IMR-90 (cell line): ENCODE measurements at regions not wholly inside any gene's neighbourhood (a gene's known extent, or its start where the extent isn't known, plus 50 kb on each side); places are given as distances from the start of the nearest gene placed in this dataset.

Experiments
- ATAC-seq: fragments of 200-7000 bp; cut with Tn5 transposase; 2 replicates; pipeline ENCODE4 v1.9.1; 2020; ENCODE audit warnings: low read depth, mild to moderate bottlenecking, moderate library complexity
- BruUV-seq: library from RNA; stranded (reverse); fragments of 400-500 nt; replicated peaks from 2 replicates; lab custom pipeline; 2021; lab: Mats Ljungman, UMichigan
- CTCF ChIA-PET: fragments of 300-600 bp; formaldehyde crosslinking; extraction: SDS; loops from one replicate; lab custom pipeline; 2021; ENCODE audit warnings: antibody characterized with exemption; lab: Yijun Ruan, JAX
- POLR2A ChIA-PET: fragments of 300-600 bp; sonication (Branson Sonifier 250); formaldehyde crosslinking; loops from one replicate; lab custom pipeline; 2022; ENCODE audit warnings: antibody characterized with exemption; ENCODE audit not compliant: unreplicated experiment; lab: Charles Lee
- DNase-seq: peaks from one replicate; pipeline ENCODE4 v3.0.0; 2013
- H2AFZ ChIP-seq: replicated peaks from 2 replicates; pipeline ENCODE3; 2013; ENCODE audit warnings: low read length, mild to moderate bottlenecking; ENCODE audit not compliant: poor library complexity
- H2AK5ac ChIP-seq: 2 replicates; pipeline ENCODE4 v1.6.1; 2013; ENCODE audit warnings: low read depth, low read length, inconsistent platforms
- H2AK9ac ChIP-seq: replicated peaks from 2 replicates; pipeline ENCODE3; 2013; ENCODE audit warnings: mild to moderate bottlenecking, low read depth, low read length, moderate library complexity; ENCODE audit not compliant: poor library complexity
- H2BK120ac ChIP-seq: 2 replicates; pipeline ENCODE4 v1.6.1; 2013; ENCODE audit warnings: low read depth, low read length, inconsistent platforms
- H2BK15ac ChIP-seq: 3 replicates; pipeline ENCODE4 v1.6.1; 2013; ENCODE audit warnings: low read depth, low read length, inconsistent platforms
- H2BK20ac ChIP-seq: 2 replicates; pipeline ENCODE4 v1.6.1; 2013; ENCODE audit warnings: low read depth, mild to moderate bottlenecking, inconsistent platforms, low read length, moderate library complexity
- H2BK5ac ChIP-seq: 2 replicates; pipeline ENCODE4 v1.6.1; 2013; ENCODE audit warnings: mild to moderate bottlenecking, low read depth, low read length, inconsistent platforms; ENCODE audit not compliant: poor library complexity, severe bottlenecking
- H3K14ac ChIP-seq: replicated peaks from 2 replicates; pipeline ENCODE4 v1.6.1; 2013; ENCODE audit warnings: low read depth, low read length, inconsistent platforms
- H3K18ac ChIP-seq: 2 replicates; pipeline ENCODE4 v1.6.1; 2013; ENCODE audit warnings: low read depth, low read length, control low read depth
- H3K23ac ChIP-seq: 2 replicates; pipeline ENCODE4 v1.6.1; 2013; ENCODE audit warnings: low read depth, low read length, inconsistent platforms
- H3K27ac ChIP-seq: 2 replicates; pipeline ENCODE4 v1.5.1; 2013; ENCODE audit warnings: mild to moderate bottlenecking, control low read depth, low read length; ENCODE audit not compliant: insufficient read depth
- H3K27me3 ChIP-seq: 2 replicates; pipeline ENCODE4 v1.6.1; 2013; ENCODE audit warnings: low read length; ENCODE audit not compliant: control insufficient read depth, insufficient read depth
- H3K36me3 ChIP-seq: 2 replicates; pipeline ENCODE4 v1.6.1; 2013; ENCODE audit warnings: low read length, mixed read lengths; ENCODE audit not compliant: control insufficient read depth, insufficient read depth
- H3K4ac ChIP-seq: 2 replicates; pipeline ENCODE4 v1.6.1; 2013; ENCODE audit warnings: low read depth, low read length, inconsistent platforms
- H3K4me1 ChIP-seq: 2 replicates; pipeline ENCODE4 v1.6.1; 2013; ENCODE audit warnings: low read length, mixed read lengths; ENCODE audit not compliant: control insufficient read depth, insufficient read depth
- H3K4me2 ChIP-seq: 2 replicates; pipeline ENCODE4 v1.6.1; 2013; ENCODE audit warnings: low read depth, mild to moderate bottlenecking, control low read depth, low read length, moderate library complexity
- H3K4me3 ChIP-seq: 2 replicates; pipeline ENCODE4 v1.5.1; 2013; ENCODE audit warnings: low read depth, mild to moderate bottlenecking, control low read depth, low read length, moderate library complexity; ENCODE audit not compliant: insufficient read depth
- H3K56ac ChIP-seq: 2 replicates; pipeline ENCODE4 v1.6.1; 2013; ENCODE audit warnings: low read length, inconsistent platforms; ENCODE audit not compliant: insufficient read depth; ENCODE audit errors: extremely low read depth
- H3K79me1 ChIP-seq, 2 experiments: 2 replicates each; pipeline ENCODE4 v1.6.1; 2013; ENCODE audit warnings: low read length in 2 of 2, inconsistent platforms in 1 of 2, low read depth in 1 of 2
- H3K9ac ChIP-seq: 2 replicates; pipeline ENCODE4 v1.6.1; 2013; ENCODE audit warnings: low read depth, low read length, control low read depth
- H3K9me1 ChIP-seq: 2 replicates; pipeline ENCODE4 v1.6.1; 2013; ENCODE audit warnings: low read length, inconsistent platforms; ENCODE audit not compliant: insufficient read depth
- H3K9me3 ChIP-seq: 2 replicates; pipeline ENCODE4 v1.6.1; 2013; ENCODE audit warnings: low read length; ENCODE audit not compliant: control insufficient read depth, insufficient read depth
- H4K20me1 ChIP-seq: 2 replicates; pipeline ENCODE4 v1.6.1; 2013; ENCODE audit warnings: low read length, inconsistent platforms; ENCODE audit not compliant: insufficient read depth
- H4K5ac ChIP-seq: 2 replicates; pipeline ENCODE4 v1.6.1; 2013; ENCODE audit warnings: mild to moderate bottlenecking, low read depth, low read length, control low read depth
- H4K8ac ChIP-seq, 2 experiments: 2 replicates each; pipeline ENCODE4 v1.6.1; 2013; ENCODE audit warnings: low read depth in 2 of 2, low read length in 2 of 2, control low read depth in 1 of 2, inconsistent platforms in 1 of 2
- H4K91ac ChIP-seq: 2 replicates; pipeline ENCODE4 v1.6.1; 2013; ENCODE audit warnings: low read depth, low read length, inconsistent platforms; ENCODE audit not compliant: insufficient read depth
- BHLHE40 ChIP-seq: fragments of 150-350 bp; IDR thresholded peaks from 2 replicates; pipeline ENCODE4 v1.6.1; 2016; ENCODE audit warnings: mild to moderate bottlenecking, low read depth, low read length
- CEBPB ChIP-seq: IDR thresholded peaks from 2 replicates; pipeline ENCODE4 v1.6.1; 2012; ENCODE audit warnings: low read depth, low read length, improper control_type of control experiment
- CHD1 ChIP-seq: IDR thresholded peaks from 2 replicates; pipeline ENCODE4 v1.6.1; 2012; ENCODE audit warnings: low read depth, low read length, improper control_type of control experiment
- FOS ChIP-seq: fragments of 150-350 bp; IDR thresholded peaks from 2 replicates; pipeline ENCODE4 v1.6.1; 2016; ENCODE audit warnings: low read depth, low read length
- MAZ ChIP-seq: IDR thresholded peaks from 2 replicates; pipeline ENCODE4 v1.6.1; 2012; ENCODE audit warnings: low read depth, mild to moderate bottlenecking, low read length, improper control_type of control experiment, moderate library complexity, borderline replicate concordance
- MXI1 ChIP-seq: IDR thresholded peaks from 2 replicates; pipeline ENCODE4 v1.6.1; 2012; ENCODE audit warnings: low read depth, mild to moderate bottlenecking, low read length, moderate library complexity, borderline replicate concordance
- NFE2L2 ChIP-seq: fragments of 150-350 bp; IDR thresholded peaks from 2 replicates; pipeline ENCODE4 v1.6.1; 2016; ENCODE audit warnings: low read depth, mild to moderate bottlenecking, low read length
- RCOR1 ChIP-seq: IDR thresholded peaks from 2 replicates; pipeline ENCODE4 v1.6.1; 2012; ENCODE audit warnings: mild to moderate bottlenecking, low read length, improper control_type of control experiment; ENCODE audit not compliant: insufficient replicate concordance
- RFX5 ChIP-seq: IDR thresholded peaks from 2 replicates; pipeline ENCODE4 v1.8.0; 2012; ENCODE audit warnings: low read depth, mild to moderate bottlenecking, low read length, moderate library complexity
- SMC3 ChIP-seq: fragments of 150-350 bp; IDR thresholded peaks from 2 replicates; pipeline ENCODE4 v1.6.1; 2016; ENCODE audit warnings: low read depth, mild to moderate bottlenecking, antibody characterized with exemption, low read length, moderate library complexity
- dilution Hi-C: fragments of 300-500 bp; cut with HindIII; formaldehyde crosslinking; loops from one replicate; pipeline ENCODE4 v1.14.3; 2018; ENCODE audit warnings: low sequenced_read_pairs; ENCODE audit not compliant: unreplicated experiment
- in situ Hi-C: fragments of 300-500 bp; cut with MboI; formaldehyde crosslinking; loops from 3 replicates; pipeline ENCODE4 v1.14.3; 2019; ENCODE audit warnings: low sequenced_read_pairs, inconsistent platforms, mixed read lengths
- intact Hi-C: fragments of 100-400 bp; cut with micrococcal nuclease; formaldehyde crosslinking; loops from 2 replicates; pipeline ENCODE4 v1.10.0; 2022
- TF ChIP-seq, protein P1 (sequence below): fragments of 150-350 bp; IDR thresholded peaks from 2 replicates; pipeline ENCODE4 v1.6.1; 2017; ENCODE audit warnings: mild to moderate bottlenecking, antibody characterized with exemption, low read length, low read depth
- TF ChIP-seq, protein P2 (sequence below): fragments of 150-350 bp; IDR thresholded peaks from 2 replicates; pipeline ENCODE4 v1.6.1; 2016; ENCODE audit warnings: low read depth, mild to moderate bottlenecking, low read length, moderate library complexity, borderline replicate concordance

DNA sequence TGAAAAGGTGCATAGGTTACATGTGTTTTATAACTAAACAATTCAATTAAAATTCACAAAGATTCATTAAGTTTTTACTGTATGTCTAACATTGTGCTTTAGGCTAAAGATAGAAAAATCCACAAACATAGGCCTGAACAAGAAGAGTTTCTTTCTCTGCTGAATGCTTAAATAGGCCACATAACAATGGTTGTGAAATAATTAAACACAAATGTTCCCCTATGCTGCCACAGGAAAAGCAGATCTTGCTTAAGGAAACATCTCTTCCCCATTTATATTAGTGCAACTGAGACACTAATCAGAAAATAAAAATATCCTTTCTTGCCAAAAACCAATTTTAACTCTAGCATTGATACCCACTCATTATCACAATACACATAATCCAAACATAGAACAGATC is 725.4 kb upstream of the DPPA4 start:
- no peaks in the 10 kb centered on the region for H3K9me1 ChIP-seq
- H4K20me1 ChIP-seq: no peaks in the 10 kb centered on the region
- no peak overlapping the region for H2BK5ac ChIP-seq
- H3K56ac ChIP-seq: no peak overlapping the region
- H3K14ac ChIP-seq: no peak overlapping the region
- ChIA-PET CTCF (no interaction called here), POLR2A (no interaction called here)
- no peak overlapping the region for H2BK15ac ChIP-seq
- in situ Hi-C loops (no loop called here), intact Hi-C loops (no loop called here), dilution Hi-C loops (no loop called here)
- ATAC-seq (no peak), DNase-seq (no peak)
- no peak overlapping the region for H2BK20ac ChIP-seq
- H3K9ac ChIP-seq: no peak overlapping the region
- H3K4me2 ChIP-seq: no peak overlapping the region
- no peak overlapping the region for H2BK120ac ChIP-seq
- no peak overlapping the region for H4K8ac ChIP-seq
- no peak overlapping the region for H2AK9ac ChIP-seq
- no peak overlapping the region for H2AK5ac ChIP-seq
- no peak overlapping the region for H3K4ac ChIP-seq
- no peak overlapping the region for H3K27ac ChIP-seq
- no peak overlapping the region for H3K23ac ChIP-seq
- no peak overlapping the region for H4K91ac ChIP-seq
- H3K36me3 ChIP-seq: no peaks in the 10 kb centered on the region
- H3K4me3 ChIP-seq: no peak overlapping the region
- H3K18ac ChIP-seq: no peak overlapping the region
- no peaks in the 10 kb centered on the region for H3K4me1 ChIP-seq
- H4K5ac ChIP-seq: no peak overlapping the region
- H2AFZ ChIP-seq: no peak overlapping the region
- BruUV-seq: no TSS peak
- TF ChIP-seq SMC3 (no peak), RCOR1 (no peak), MAZ (no peak), RFX5 (no peak), BHLHE40 (no peak), CHD1 (no peak), FOS (no peak), NFE2L2 (no peak), MXI1 (no peak), CEBPB (no peak)
- TF ChIP-seq, protein P1, sequence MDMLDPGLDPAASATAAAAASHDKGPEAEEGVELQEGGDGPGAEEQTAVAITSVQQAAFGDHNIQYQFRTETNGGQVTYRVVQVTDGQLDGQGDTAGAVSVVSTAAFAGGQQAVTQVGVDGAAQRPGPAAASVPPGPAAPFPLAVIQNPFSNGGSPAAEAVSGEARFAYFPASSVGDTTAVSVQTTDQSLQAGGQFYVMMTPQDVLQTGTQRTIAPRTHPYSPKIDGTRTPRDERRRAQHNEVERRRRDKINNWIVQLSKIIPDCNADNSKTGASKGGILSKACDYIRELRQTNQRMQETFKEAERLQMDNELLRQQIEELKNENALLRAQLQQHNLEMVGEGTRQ: no peak
- TF ChIP-seq, protein P2, sequence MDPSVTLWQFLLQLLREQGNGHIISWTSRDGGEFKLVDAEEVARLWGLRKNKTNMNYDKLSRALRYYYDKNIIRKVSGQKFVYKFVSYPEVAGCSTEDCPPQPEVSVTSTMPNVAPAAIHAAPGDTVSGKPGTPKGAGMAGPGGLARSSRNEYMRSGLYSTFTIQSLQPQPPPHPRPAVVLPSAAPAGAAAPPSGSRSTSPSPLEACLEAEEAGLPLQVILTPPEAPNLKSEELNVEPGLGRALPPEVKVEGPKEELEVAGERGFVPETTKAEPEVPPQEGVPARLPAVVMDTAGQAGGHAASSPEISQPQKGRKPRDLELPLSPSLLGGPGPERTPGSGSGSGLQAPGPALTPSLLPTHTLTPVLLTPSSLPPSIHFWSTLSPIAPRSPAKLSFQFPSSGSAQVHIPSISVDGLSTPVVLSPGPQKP: no peak
- no peaks in the 10 kb centered on the region for H3K79me1 ChIP-seq
- no peaks in the 10 kb centered on the region for H3K9me3 ChIP-seq
- no peaks in the 10 kb centered on the region for H3K27me3 ChIP-seq
